WTC11 (cell line): ENCODE measurements at regions not wholly inside any gene's neighbourhood (a gene's known extent, or its start where the extent isn't known, plus 50 kb on each side); places are given as distances from the start of the nearest gene placed in this dataset.

ENCODE experiments used
- ATF2 ChIP-seq: sonication (generic); formaldehyde crosslinking; IDR thresholded peaks from 2 replicates; pipeline ENCODE4 v1.8.1; 2022; ENCODE audit warnings: low read depth, missing genetic modification reagents, borderline replicate concordance
- CTCF ChIP-seq: fragments of 200-600 bp; IDR thresholded peaks from 2 replicates; pipeline ENCODE4 v1.8.0; 2022; ENCODE audit warnings: antibody characterized with exemption
- ELF4 ChIP-seq: sonication (generic); formaldehyde crosslinking; IDR thresholded peaks from 2 replicates; pipeline ENCODE4 v1.8.1; 2022; ENCODE audit warnings: low read depth, mild to moderate bottlenecking, moderate library complexity, missing genetic modification reagents
- HMGXB4 ChIP-seq: sonication (generic); formaldehyde crosslinking; IDR thresholded peaks from 2 replicates; pipeline ENCODE4 v1.8.1; 2023; ENCODE audit warnings: mild to moderate bottlenecking, moderate library complexity, missing genetic modification reagents
- NR3C1 ChIP-seq: sonication (generic); formaldehyde crosslinking; conservative IDR thresholded peaks from 2 replicates; pipeline ENCODE4 v1.8.1; 2023; ENCODE audit warnings: low read depth, mild to moderate bottlenecking, missing genetic modification reagents
- SP1 ChIP-seq: sonication (generic); formaldehyde crosslinking; conservative IDR thresholded peaks from 2 replicates; pipeline ENCODE4 v1.8.1; 2022; ENCODE audit warnings: missing genetic modification reagents
- TEAD4 ChIP-seq: sonication (generic); formaldehyde crosslinking; IDR thresholded peaks from 2 replicates; pipeline ENCODE4 v1.8.0; 2022; ENCODE audit warnings: mild to moderate bottlenecking, missing genetic modification reagents
- ZNF396 ChIP-seq: fragments of 250-450 bp; sonication (Bioruptor Pico); IDR thresholded peaks from 2 replicates; pipeline ENCODE4 v1.8.0; 2021; ENCODE audit warnings: mild to moderate bottlenecking, moderate library complexity, borderline replicate concordance

GRCh38 chr6:140736231-140736630 lies 1361.8 kb upstream of the CITED2 start:
- TF ChIP-seq CTCF: no peak
- TF ChIP-seq HMGXB4 (CRISPR knock-in tag): no peak
- TF ChIP-seq ATF2 (CRISPR knock-in tag): no peak
- TF ChIP-seq ELF4 (CRISPR knock-in tag): no peak
- no peak for TF ChIP-seq NR3C1
- TF ChIP-seq SP1 (CRISPR knock-in tag): no peak
- no peak for TF ChIP-seq TEAD4 (CRISPR knock-in tag)
- TF ChIP-seq ZNF396: no peak
